ENCODE measurements at regions not wholly inside any gene's neighbourhood (a gene's known extent, or its start where the extent isn't known, plus 50 kb on each side); places are given as distances from the start of the nearest gene placed in this dataset.
"Not testable (repeated sequence)": the region's sequence is repeated elsewhere in the genome, so short reads cannot be mapped to it uniquely, and the experiment has no call there.

- DNase-seq = no peak
These were observed 157.5 kb upstream of the SMIM31 start for GRCh38 chr4:164596318-164596878.

- no peak for DNase-seq
These were observed 157.0 kb upstream of the SMIM31 start for GRCh38 chr4:164596927-164597326.

GRCh38 chr4:164601653-164602052 lies 152.3 kb upstream of the SMIM31 start:
- no peak for DNase-seq

GRCh38 chr4:164605791-164606190 lies 148.1 kb upstream of the SMIM31 start:
- DNase-seq = not testable (repeated sequence)

GRCh38 chr4:164606478-164606877 lies 147.5 kb upstream of the SMIM31 start:
- DNase-seq = no peak

GRCh38 chr4:164613256-164613655 lies 140.7 kb upstream of the SMIM31 start:
- DNase-seq = no peak

- peak; percentile 1 for DNase-seq
These were observed 140.1 kb upstream of the SMIM31 start for GRCh38 chr4:164613792-164614191.

GRCh38 chr4:164614329-164614728 lies 139.6 kb upstream of the SMIM31 start:
- no peak for DNase-seq

- no peak for DNase-seq
These were observed 138.9 kb upstream of the SMIM31 start for GRCh38 chr4:164614999-164615398.

GRCh38 chr4:164615964-164616363 lies 138.0 kb upstream of the SMIM31 start:
- no peak for DNase-seq

- DNase-seq = no peak
These were observed 137.0 kb upstream of the SMIM31 start for GRCh38 chr4:164616961-164617360.

- DNase-seq = no peak
These were observed 136.5 kb upstream of the SMIM31 start for GRCh38 chr4:164617426-164617825.

GRCh38 chr4:164617911-164618310 lies 136.0 kb upstream of the SMIM31 start:
- no peak for DNase-seq

GRCh38 chr4:164621886-164622521 lies 131.9 kb upstream of the SMIM31 start:
- DNase-seq = no peak

GRCh38 chr4:164623099-164623498 lies 130.8 kb upstream of the SMIM31 start:
- no peak for DNase-seq

- DNase-seq = no peak
These were observed 114.9 kb upstream of the SMIM31 start for GRCh38 chr4:164639001-164639400.

- DNase-seq = no peak
These were observed 105.6 kb upstream of the SMIM31 start for GRCh38 chr4:164648151-164648848.

- DNase-seq = no peak
These were observed 105.1 kb upstream of the SMIM31 start for GRCh38 chr4:164648849-164649212.

- no peak for DNase-seq
These were observed 94.2 kb upstream of the SMIM31 start for GRCh38 chr4:164659765-164660164.

- not testable (repeated sequence) for DNase-seq
These were observed 77.8 kb upstream of the SMIM31 start for GRCh38 chr4:164676152-164676551.

- no peak for DNase-seq
These were observed 70.9 kb upstream of the SMIM31 start for GRCh38 chr4:164683040-164683439.

- DNase-seq = no peak
These were observed 58.3 kb upstream of the SMIM31 start for GRCh38 chr4:164695650-164696049.

GRCh38 chr4:164700471-164700870 lies 53.5 kb upstream of the SMIM31 start:
- DNase-seq = peak; percentile 1

- DNase-seq = no peak
These were observed 52.3 kb upstream of the SMIM31 start for GRCh38 chr4:164701665-164702064.

All from renal pelvis (tissue), 1 donor.